MG63 (cell line): ENCODE measurements at regions not wholly inside any gene's neighbourhood (a gene's known extent, or its start where the extent isn't known, plus 50 kb on each side); places are given as distances from the start of the nearest gene placed in this dataset.
A peak's percentile ranks its signal among the peaks of the same experiment; 100 is the strongest.

Experiments
- DNase-seq: peaks from one replicate; pipeline ENCODE4 v3.0.0-alpha.2; 2020
- H3K27me3 ChIP-seq: fragments of 250-450 bp; sonication (Bioruptor Pico); 2 replicates; pipeline ENCODE4 v1.5.1; 2020; ENCODE audit warnings: mild to moderate bottlenecking, moderate library complexity
- H3K36me3 ChIP-seq: fragments of 250-450 bp; sonication (Bioruptor Pico); 2 replicates; pipeline ENCODE4 v1.5.1; 2020; ENCODE audit warnings: mild to moderate bottlenecking, moderate library complexity
- H3K4me3 ChIP-seq: fragments of 250-450 bp; sonication (Bioruptor Pico); 2 replicates; pipeline ENCODE4 v1.5.1; 2020; ENCODE audit warnings: mild to moderate bottlenecking, moderate library complexity
- H3K9me3 ChIP-seq: fragments of 250-450 bp; sonication (Bioruptor Pico); 2 replicates; pipeline ENCODE4 v1.5.1; 2020; ENCODE audit warnings: mild to moderate bottlenecking, moderate library complexity

DNA sequence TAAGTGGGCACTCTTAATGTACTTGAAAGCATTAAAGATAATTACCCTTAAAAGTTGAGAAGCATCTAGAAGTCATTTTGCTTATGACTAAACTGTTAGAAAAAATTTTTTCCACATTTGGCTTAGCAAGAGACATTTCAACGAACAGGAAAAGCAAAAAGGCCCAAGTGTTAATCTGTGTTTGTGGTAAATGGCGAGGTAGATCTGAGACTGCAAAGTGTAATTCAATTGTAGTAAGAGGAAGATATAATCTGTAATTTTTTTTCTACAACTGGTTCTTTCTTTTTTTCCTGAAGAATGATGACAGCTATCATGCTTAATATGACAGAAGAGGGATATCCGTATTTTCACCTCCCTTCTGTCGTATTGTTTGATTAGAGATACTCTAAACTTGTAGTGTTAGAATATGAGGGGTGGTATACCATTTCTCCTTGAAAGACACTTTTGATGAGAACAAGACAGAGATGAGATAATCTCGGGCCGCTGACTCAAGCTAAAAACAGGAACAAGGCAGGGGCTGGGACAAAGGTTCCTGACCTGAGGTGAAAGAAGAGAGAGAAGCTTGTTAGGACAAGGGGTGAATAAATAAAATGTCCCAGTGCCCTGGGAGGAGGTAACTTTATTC, 459.3 kb upstream of the ZNF608 start:
- H3K36me3 ChIP-seq, result no peaks in the 10 kb centered on the region
- H3K9me3 ChIP-seq, result no peaks in the 10 kb centered on the region
- DNase-seq, result no peak
- H3K4me3 ChIP-seq, result no peak overlapping the region
- no peaks in the 10 kb centered on the region for H3K27me3 ChIP-seq

DNA sequence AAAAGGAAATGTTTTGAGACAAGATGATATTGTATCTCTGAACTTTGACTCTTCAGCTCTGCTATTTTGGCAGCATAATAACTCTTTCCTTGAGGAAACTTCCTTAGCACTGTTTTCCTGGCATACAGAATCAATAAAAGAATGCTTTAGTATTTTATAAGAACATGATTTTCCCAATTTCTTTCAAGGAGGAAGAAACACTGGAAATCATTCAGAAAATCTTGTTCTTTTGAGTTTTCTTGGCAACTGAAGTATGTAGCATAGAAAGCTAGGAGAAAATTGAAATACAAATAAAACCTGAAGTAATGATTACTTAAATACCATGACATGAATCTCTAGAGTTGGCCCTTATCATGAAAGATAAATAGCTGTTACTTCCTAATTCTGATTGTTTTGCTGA, 461.4 kb upstream of the ZNF608 start:
- Histone ChIP-seq H3K36me3 (no peaks in the 10 kb centered on the region), H3K9me3 (no peaks in the 10 kb centered on the region), H3K27me3 (no peaks in the 10 kb centered on the region), H3K4me3 (no peak overlapping the region)
- no peak for DNase-seq

DNA sequence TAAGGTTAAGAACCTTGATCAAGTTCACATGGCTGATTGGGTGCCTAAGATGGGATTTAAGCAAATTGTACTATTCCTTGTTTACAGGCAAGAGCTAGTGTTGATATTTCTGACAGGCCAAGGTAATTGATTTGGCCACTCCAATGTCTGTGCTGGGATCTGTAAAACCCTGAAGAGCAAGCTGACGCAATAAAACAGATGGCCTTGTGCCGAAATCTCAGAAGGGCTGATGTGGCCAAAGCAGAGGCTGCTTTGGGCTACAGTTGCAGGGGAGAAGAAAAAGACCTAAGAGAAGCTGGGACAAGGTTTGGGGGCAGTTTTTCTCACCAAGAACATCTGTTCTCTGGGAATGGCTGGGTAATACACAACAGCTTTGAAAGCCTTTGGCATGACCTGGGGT, 463.2 kb upstream of the ZNF608 start:
- Histone ChIP-seq H3K4me3 (no peak overlapping the region), H3K9me3 (no peaks in the 10 kb centered on the region), H3K36me3 (no peaks in the 10 kb centered on the region), H3K27me3 (no peaks in the 10 kb centered on the region)
- no peak for DNase-seq

DNA sequence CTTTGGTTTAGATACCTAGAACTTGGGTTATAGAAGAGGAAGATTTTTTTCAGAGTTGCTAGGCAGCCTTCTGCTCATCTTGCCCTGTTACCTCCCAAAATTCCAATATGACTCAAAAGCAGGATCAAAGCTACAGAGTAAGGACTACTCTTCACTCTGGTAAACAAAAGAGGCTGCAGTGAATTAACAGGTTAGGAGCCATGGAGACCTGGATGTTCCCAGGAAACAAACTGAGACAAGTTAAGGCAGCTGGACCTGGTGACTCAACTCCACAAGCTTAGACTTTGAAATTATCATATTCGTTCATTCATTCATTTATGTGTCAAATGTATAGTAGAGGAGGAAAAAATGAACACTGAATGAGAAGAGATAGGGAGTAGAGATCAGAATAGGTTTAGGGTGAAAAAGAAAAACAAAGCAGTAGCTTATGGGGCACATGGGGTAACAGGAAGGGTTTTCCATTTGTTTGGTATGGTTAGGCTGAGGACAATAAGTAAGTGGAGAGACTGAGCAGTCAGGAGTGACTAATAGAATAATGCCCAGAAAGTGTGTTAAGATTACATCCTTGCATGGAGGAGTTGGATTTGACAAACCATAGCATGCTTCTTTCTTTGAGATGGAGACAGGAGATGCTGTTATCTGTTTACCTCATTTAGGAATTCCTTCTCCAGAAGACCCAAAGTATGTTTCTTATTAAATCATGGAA, 464.0 kb upstream of the ZNF608 start:
- Histone ChIP-seq H3K9me3 (no peaks in the 10 kb centered on the region), H3K36me3 (no peaks in the 10 kb centered on the region), H3K27me3 (no peaks in the 10 kb centered on the region), H3K4me3 (no peak overlapping the region)
- no peak for DNase-seq

DNA sequence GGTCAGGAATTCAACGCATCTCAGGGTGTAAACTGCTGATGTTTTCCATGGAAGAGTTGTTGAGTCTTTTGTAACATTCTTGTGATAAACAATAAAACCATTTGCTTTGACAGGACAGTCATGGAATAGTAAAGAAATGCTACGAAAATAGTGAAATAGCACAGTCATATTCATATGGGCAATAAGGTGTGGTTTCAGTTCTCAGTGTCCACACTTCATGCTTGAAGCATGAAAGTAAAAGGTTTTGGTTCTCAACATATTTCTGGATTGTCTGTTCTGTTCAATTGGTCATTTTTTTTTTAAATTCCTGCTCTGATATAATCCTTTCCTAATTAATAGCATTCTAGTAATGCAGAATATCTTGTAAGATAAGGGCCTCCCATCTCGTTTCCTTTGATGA, 467.6 kb upstream of the ZNF608 start:
- H3K4me3 ChIP-seq, result no peak overlapping the region
- H3K27me3 ChIP-seq, result no peaks in the 10 kb centered on the region
- no peak for DNase-seq
- H3K36me3 ChIP-seq, result no peaks in the 10 kb centered on the region
- H3K9me3 ChIP-seq, result no peaks in the 10 kb centered on the region

DNA sequence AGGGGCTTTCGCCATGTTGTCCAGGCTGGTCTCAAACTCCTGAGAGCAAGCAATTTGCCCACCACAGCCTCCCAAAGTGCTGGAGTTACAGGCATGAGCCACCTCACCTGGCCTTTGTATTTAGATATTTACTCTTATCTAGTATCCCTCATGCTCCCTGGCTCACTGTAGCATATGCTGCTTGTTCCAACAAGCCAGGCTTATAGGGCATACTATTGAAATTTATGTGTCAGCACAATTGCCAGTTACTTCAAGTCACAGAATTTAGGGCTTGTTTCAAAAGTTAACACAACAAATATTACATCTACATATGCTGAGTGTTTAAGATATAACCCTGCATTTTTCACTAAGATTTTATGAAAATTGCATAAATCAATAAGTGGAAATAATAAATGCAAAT, 469.2 kb upstream of the ZNF608 start:
- H3K27me3 ChIP-seq, result no peaks in the 10 kb centered on the region
- H3K4me3 ChIP-seq, result no peak overlapping the region
- no peaks in the 10 kb centered on the region for H3K36me3 ChIP-seq
- H3K9me3 ChIP-seq, result no peaks in the 10 kb centered on the region
- DNase-seq, result no peak

DNA sequence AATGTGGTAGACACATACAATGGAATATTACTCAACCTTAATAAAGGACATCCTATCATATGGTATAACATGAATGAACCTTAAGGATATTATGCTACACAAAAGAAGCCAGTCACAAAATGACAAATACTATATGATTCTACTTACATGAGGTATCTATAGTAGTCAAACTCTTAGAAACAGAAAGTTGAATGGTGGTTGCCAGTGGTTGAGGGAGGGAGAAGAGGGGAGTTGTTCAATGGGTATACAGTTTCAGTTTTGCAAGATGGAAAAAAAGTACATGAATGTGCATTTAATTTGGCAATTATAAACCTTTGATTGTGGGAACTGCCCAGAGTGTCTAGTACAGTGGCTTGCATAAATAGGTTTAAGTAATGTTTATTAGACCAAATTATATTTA, 473.3 kb upstream of the ZNF608 start:
- no peaks in the 10 kb centered on the region for H3K9me3 ChIP-seq
- H3K27me3 ChIP-seq, result no peaks in the 10 kb centered on the region
- no peak overlapping the region for H3K4me3 ChIP-seq
- no peak for DNase-seq
- no peaks in the 10 kb centered on the region for H3K36me3 ChIP-seq

DNA sequence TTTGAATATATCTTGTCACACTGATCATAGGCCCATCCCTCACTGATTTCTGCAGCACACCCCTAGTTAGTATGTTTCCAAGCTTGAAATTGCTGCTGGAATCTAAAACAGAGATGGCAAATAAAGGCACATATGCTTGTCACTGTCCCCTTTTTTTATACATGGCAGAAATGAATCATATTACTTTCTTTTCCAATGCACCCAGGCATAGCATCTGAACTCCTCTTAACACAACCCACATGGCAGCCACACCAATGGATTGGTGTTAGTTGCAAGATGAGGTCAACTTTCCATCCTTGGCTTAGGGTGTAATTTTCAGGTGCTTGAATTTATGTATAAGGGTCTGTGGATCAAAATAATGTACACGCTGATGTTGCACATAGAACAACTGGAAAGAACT, 473.8 kb upstream of the ZNF608 start:
- no peaks in the 10 kb centered on the region for H3K36me3 ChIP-seq
- H3K27me3 ChIP-seq, result no peaks in the 10 kb centered on the region
- no peak for DNase-seq
- no peak overlapping the region for H3K4me3 ChIP-seq
- no peaks in the 10 kb centered on the region for H3K9me3 ChIP-seq

DNA sequence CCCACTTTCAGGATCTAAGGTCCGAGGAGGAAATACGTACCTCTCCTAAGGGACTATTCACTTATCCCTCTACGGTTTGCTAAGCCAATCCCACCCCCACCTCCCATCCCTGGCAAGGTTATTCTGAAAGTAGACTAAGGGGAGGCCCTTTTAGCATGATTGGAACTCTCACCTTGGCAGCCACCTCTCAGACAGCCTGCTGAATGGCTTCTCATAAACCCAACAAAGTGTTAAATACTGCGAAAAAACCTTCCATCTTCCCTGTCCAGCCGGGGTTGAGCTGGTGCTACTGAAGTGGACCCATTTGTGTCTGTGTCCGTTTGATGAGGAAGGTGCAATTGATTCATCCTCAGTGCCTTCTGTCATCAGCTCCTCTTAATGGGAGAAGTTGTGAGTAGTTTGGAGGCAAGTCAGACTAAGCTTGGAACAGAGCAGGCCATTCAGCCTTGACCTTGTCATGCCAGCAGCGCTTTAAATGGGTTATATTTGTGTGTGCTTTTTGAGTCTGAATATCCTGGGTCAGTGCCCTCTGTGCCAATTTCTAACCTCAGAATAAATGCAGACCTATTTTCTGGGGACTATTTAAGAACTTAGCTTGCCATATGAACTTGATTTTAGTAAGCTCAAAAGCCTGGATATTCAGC, 476.3 kb upstream of the ZNF608 start:
- no peak for DNase-seq

DNA sequence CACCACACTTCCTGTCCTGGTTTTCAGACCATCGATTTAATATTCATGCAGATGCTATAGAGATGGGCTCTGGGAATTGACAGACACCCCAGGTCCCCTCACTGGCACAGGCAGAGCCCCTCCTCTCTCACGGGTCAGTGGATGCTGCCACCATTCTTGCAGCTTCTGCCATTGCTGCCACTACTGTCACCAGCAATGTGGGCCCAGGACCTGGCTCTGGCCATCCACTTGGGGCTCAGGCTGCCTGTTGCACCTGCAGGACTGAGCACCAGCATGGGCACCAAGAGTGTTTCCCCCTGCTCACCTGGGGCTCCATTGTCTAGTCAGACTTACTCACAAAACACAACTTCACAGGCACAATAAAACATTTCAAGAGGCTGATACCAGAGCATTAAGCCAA, 479.0 kb upstream of the ZNF608 start:
- DNase-seq, result no peak
- H3K27me3 ChIP-seq, result no peaks in the 10 kb centered on the region

More for the DNA sequence above, 476.3 kb upstream of the ZNF608 start:
- H3K4me3 ChIP-seq, result no peak overlapping the region
- no peaks in the 10 kb centered on the region for H3K27me3 ChIP-seq
- no peaks in the 10 kb centered on the region for H3K36me3 ChIP-seq
- no peaks in the 10 kb centered on the region for H3K9me3 ChIP-seq

DNA sequence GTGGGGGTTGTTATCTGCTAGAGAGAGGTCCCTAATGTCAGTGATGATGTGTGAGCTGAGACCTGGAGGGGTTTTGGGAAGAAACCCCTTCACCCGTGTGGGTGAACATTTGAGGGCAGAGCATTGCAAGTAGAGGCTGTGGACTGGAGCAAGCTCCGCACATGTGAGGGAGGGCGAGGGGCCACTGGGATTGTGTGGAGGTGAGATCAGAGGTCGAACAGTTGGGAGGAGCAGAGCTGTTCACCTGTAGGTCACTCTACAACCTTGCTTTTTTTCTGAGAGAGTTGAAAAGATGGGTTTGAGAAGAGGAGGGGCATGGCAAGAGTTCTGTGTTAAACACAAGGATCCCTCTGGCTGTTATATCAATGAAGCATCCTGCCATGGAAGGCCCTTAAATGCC, 480.4 kb upstream of the ZNF608 start:
- H3K27me3 ChIP-seq, result no peaks in the 10 kb centered on the region
- no peak overlapping the region for H3K4me3 ChIP-seq
- no peaks in the 10 kb centered on the region for H3K36me3 ChIP-seq
- no peak for DNase-seq
- H3K9me3 ChIP-seq, result no peaks in the 10 kb centered on the region

More for the DNA sequence above, 479.0 kb upstream of the ZNF608 start:
- Histone ChIP-seq H3K9me3 (no peaks in the 10 kb centered on the region), H3K36me3 (no peaks in the 10 kb centered on the region), H3K4me3 (no peak overlapping the region)

DNA sequence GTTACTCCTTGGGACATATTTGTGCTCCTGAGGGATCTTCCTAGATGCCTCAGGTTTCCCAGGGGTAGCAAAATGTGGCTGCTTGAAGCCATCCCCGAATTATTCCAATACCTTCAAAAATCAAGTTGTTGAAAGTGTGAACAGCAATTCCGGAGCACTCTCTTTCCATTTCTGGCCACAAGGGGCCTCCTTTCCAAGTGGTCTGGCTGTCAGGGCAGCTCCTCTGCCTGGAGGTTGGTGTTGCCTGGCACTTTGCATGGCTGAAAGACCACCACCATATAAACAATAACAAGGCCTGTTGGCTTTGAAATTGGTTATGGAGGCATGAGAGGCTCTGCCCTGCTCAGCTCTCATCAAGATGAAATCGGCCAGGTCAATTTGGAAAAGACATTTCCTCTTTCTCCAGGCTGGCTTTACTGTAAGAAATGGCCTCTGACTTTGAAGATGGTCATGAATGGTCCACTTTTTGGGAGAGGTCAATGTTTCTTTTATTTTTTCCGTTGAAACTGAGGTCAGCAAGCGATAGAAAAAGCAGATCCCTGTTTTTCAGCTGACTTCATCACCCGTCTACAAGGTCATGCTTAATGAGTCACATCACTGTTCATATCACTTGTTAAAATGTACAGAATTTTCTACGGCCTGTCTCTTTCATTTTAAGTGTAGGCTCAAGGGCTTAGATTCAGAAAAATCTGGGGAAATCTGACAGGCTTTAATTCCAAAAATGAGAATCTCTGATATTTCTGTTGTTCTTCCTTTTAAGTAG, 481.1 kb upstream of the ZNF608 start:
- H3K36me3 ChIP-seq, result no peaks in the 10 kb centered on the region
- no peak overlapping the region for H3K4me3 ChIP-seq
- peak; percentile 15 for DNase-seq
- no peaks in the 10 kb centered on the region for H3K9me3 ChIP-seq
- H3K27me3 ChIP-seq, result no peaks in the 10 kb centered on the region

DNA sequence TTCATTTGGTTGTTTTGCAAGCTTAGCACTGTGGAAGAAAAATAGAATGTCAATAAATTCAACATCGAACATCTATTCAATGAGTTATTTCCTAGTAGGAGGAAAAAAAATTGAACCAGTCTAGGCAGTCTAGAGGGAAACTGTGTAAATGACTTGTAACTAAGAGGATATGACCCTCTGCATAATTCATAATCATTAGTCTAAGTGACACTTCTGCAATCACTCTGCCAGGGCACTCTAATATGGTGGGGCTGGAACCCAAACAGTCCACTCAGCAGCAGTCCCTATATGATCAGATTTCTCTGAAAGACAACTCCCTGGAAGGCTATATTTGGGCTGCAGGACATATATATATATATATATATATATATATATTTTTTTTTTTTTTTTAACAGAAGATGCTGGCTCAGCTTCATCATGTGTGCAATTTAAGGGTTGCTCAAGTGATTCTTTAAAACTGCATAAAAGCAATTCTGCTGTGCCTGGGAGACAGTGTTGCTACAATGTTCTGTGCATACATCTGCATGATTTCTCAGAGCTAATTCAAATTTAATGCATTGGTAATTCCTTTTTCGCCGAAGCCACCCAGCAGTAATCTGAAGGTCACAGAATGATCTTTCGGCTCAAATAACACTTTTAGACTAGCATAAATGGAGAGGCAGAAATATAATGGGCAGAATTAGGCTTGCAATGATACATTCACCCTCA, 482.1 kb upstream of the ZNF608 start:
- DNase-seq, result no peak
- Histone ChIP-seq H3K36me3 (no peaks in the 10 kb centered on the region), H3K4me3 (no peak overlapping the region), H3K27me3 (no peaks in the 10 kb centered on the region), H3K9me3 (no peaks in the 10 kb centered on the region)

DNA sequence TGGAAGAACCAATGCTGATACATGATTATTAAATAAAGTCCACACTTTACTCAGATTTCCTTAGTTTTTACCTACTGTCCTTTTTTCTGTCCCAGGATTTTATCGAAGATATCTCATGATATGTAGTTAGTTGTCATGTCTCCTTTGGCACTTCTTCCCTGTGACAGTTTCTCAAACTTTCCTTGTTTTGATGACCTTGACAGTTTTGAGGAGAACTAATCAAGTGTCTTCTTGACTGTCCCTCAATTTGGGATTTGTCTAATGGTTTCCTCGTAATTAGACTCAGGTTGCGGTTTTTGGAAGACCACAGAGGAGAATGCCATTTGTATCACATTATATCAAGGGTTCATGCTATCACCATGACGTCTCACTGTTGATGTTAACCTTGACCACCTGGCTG, 483.1 kb upstream of the ZNF608 start:
- Histone ChIP-seq H3K4me3 (no peak overlapping the region), H3K9me3 (no peaks in the 10 kb centered on the region), H3K27me3 (no peaks in the 10 kb centered on the region), H3K36me3 (no peaks in the 10 kb centered on the region)
- no peak for DNase-seq

DNA sequence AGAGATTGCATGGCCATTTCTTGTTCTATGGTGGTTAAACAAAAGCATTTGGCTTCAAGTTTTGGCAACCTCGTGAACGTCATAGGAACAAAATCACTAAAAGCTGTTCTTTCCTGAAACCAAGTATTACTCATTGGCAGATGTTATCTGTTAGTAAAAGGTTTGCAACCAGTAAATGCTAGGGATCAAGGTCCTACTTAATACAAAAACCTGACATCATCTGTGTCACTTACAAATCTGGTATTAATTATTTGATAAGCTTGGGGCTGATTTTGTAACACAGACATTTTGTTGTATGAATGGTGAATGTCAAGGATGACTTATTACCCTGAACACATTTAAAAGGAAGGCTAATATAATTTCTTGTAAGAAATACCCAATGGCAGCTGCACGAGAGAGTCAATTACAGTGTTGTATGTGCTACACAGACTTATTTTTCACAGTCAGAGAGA, 486.4 kb upstream of the ZNF608 start:
- Histone ChIP-seq H3K4me3 (no peak overlapping the region), H3K9me3 (no peaks in the 10 kb centered on the region), H3K36me3 (no peaks in the 10 kb centered on the region), H3K27me3 (no peaks in the 10 kb centered on the region)
- DNase-seq, result no peak

DNA sequence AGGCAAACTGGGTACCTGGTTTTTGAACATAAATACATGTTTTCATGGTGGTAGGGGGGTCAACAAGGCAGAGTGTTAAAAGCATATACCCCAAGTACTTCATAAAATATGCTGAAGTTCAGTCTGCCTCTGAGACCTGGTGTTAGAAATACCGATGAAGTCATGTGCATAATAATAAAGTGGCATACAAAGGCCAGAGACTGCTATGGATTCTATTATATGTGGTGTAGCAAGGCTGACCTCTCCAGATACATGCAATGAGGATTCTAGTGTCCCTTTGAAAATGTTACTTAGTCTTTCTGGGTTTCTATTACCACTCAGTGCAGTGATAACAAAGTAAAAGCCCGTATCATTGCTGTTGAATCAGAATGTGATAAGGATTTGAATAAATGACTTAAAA, 487.5 kb upstream of the ZNF608 start:
- Histone ChIP-seq H3K9me3 (no peaks in the 10 kb centered on the region), H3K4me3 (no peak overlapping the region), H3K27me3 (no peaks in the 10 kb centered on the region), H3K36me3 (no peaks in the 10 kb centered on the region)
- DNase-seq, result no peak

DNA sequence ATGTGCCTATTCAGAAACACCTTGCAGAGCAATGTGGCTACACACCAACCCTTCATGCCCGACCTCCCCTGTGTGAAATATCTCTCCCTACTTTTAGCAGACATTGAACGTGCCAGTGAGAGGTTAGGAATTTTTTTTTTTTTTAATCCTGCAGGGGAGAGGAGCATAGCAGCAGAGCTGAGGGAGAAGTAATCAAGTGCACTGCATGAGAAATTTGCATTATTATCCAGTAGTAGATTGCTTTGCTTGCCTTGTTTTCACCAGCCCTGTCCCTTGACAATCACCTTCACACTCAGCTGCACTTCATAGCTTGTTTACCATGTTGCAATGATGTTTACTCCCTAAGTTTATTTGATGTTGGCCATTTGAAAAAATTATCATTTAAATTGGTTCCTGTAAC, 489.6 kb upstream of the ZNF608 start:
- Histone ChIP-seq H3K9me3 (no peaks in the 10 kb centered on the region), H3K36me3 (no peaks in the 10 kb centered on the region), H3K27me3 (no peaks in the 10 kb centered on the region), H3K4me3 (no peak overlapping the region)
- no peak for DNase-seq
